ENCODE measurements at regions not wholly inside any gene's neighbourhood (a gene's known extent, or its start where the extent isn't known, plus 50 kb on each side); places are given as distances from the start of the nearest gene placed in this dataset.

DNA sequence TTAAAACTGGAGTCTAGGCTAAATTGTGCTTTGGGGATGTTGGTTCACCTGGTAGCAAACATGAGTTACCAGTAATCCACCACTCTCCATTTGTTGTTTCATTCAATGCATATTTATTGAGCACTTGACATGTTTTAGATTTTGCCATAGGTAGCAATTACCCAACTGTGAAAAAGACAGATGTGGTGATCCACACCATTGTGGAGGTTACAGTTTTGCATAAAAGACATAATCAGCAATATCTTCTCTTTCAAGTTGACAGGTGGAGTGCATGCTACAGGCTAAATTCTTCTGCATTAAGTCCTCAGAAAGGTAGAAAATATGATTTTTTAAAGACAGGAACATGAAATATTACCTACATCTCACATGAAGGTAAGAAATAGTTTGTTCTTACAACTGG lies 143.0 kb upstream of the TSHZ2 start:
- TF ChIP-seq, protein P1, sequence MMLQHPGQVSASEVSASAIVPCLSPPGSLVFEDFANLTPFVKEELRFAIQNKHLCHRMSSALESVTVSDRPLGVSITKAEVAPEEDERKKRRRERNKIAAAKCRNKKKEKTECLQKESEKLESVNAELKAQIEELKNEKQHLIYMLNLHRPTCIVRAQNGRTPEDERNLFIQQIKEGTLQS (IDR thresholded peaks at IDR 0.05): no peak
- TF ChIP-seq, protein P2, sequence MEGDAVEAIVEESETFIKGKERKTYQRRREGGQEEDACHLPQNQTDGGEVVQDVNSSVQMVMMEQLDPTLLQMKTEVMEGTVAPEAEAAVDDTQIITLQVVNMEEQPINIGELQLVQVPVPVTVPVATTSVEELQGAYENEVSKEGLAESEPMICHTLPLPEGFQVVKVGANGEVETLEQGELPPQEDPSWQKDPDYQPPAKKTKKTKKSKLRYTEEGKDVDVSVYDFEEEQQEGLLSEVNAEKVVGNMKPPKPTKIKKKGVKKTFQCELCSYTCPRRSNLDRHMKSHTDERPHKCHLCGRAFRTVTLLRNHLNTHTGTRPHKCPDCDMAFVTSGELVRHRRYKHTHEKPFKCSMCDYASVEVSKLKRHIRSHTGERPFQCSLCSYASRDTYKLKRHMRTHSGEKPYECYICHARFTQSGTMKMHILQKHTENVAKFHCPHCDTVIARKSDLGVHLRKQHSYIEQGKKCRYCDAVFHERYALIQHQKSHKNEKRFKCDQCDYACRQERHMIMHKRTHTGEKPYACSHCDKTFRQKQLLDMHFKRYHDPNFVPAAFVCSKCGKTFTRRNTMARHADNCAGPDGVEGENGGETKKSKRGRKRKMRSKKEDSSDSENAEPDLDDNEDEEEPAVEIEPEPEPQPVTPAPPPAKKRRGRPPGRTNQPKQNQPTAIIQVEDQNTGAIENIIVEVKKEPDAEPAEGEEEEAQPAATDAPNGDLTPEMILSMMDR (IDR thresholded peaks at IDR 0.05; ENCODE audit: low read depth, low read length, missing input control): no peak
- TF ChIP-seq GABPA (IDR thresholded peaks at IDR 0.05 in 1 of 2, conservative IDR thresholded peaks at IDR 0.05 in 1 of 2) (no peak), SP1 (IDR thresholded peaks at IDR 0.05) (no peak), RXRA (IDR thresholded peaks at IDR 0.05) (no peak), EGR1 (IDR thresholded peaks at IDR 0.05; ENCODE audit: low read depth in 2 of 2) (no peak), YY1 (IDR thresholded peaks at IDR 0.05) (no peak), HNF4A (conservative IDR thresholded peaks at IDR 0.05) (no peak), RAD21 (IDR thresholded peaks at IDR 0.05) (no peak), TAF1 (conservative IDR thresholded peaks at IDR 0.05) (no peak), NR2F2 (IDR thresholded peaks at IDR 0.05) (no peak), HNF4G (IDR thresholded peaks at IDR 0.05) (no peak)
- TF ChIP-seq, protein P3, sequence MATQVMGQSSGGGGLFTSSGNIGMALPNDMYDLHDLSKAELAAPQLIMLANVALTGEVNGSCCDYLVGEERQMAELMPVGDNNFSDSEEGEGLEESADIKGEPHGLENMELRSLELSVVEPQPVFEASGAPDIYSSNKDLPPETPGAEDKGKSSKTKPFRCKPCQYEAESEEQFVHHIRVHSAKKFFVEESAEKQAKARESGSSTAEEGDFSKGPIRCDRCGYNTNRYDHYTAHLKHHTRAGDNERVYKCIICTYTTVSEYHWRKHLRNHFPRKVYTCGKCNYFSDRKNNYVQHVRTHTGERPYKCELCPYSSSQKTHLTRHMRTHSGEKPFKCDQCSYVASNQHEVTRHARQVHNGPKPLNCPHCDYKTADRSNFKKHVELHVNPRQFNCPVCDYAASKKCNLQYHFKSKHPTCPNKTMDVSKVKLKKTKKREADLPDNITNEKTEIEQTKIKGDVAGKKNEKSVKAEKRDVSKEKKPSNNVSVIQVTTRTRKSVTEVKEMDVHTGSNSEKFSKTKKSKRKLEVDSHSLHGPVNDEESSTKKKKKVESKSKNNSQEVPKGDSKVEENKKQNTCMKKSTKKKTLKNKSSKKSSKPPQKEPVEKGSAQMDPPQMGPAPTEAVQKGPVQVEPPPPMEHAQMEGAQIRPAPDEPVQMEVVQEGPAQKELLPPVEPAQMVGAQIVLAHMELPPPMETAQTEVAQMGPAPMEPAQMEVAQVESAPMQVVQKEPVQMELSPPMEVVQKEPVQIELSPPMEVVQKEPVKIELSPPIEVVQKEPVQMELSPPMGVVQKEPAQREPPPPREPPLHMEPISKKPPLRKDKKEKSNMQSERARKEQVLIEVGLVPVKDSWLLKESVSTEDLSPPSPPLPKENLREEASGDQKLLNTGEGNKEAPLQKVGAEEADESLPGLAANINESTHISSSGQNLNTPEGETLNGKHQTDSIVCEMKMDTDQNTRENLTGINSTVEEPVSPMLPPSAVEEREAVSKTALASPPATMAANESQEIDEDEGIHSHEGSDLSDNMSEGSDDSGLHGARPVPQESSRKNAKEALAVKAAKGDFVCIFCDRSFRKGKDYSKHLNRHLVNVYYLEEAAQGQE (IDR thresholded peaks at IDR 0.05): no peak
